ENCODE measurements at regions not wholly inside any gene's neighbourhood (a gene's known extent, or its start where the extent isn't known, plus 50 kb on each side); places are given as distances from the start of the nearest gene placed in this dataset.

GRCh38 chr6:40083141-40083920, 149.1 kb upstream of the MOCS1 start:
- no peaks in the 10 kb centered on the region for H3K79me2 ChIP-seq (ENCODE audit: low read length)
- H3K4me3 ChIP-seq (ENCODE audit: low read length): no peak overlapping the region
- H3K27me3 ChIP-seq (ENCODE audit: low read depth, low read length): no peaks in the 10 kb centered on the region
- 0 out of 2 replicates have a peak overlapping the region, but pooled peaks have one; percentile 10 for H3K4me2 ChIP-seq (ENCODE audit: low read length)
- 0 out of 2 replicates have a peak, but pooled peaks cover 5% of the 10 kb centered on the region for H3K9me3 ChIP-seq (ENCODE audit: insufficient read depth, low read length)
- TF ChIP-seq EZH2phosphoT487 (IDR thresholded peaks at IDR 0.05; ENCODE audit: low read depth) (no peak), CTCF (IDR thresholded peaks at IDR 0.05; ENCODE audit: low read depth, low read length) (no peak)
- H3K9ac ChIP-seq (ENCODE audit: low read length): no peak overlapping the region
- H4K20me1 ChIP-seq (ENCODE audit: insufficient read depth, low read length): no peaks in the 10 kb centered on the region
- 0 out of 2 replicates have a peak overlapping the region, but pooled peaks have one; percentile 16 for H3K27ac ChIP-seq (ENCODE audit: low read length)
- H2AFZ ChIP-seq (ENCODE audit: low read depth, low read length): no peak overlapping the region
- peaks cover 23% of the 10 kb centered on the region for H3K4me1 ChIP-seq (ENCODE audit: low read length)
- peaks cover 19% of the 10 kb centered on the region for H3K36me3 ChIP-seq (replicated peaks; ENCODE audit: low read depth, low read length)

GRCh38 chr6:40082278-40083043, 148.2 kb upstream of the MOCS1 start:
- no peak overlapping the region for H3K9ac ChIP-seq (ENCODE audit: low read length)
- peak overlapping the region; percentile 16; the same call in 1 of the 2 replicates for H2AFZ ChIP-seq (ENCODE audit: low read depth, low read length)
- H3K4me3 ChIP-seq (ENCODE audit: low read length): no peak overlapping the region
- H3K4me2 ChIP-seq (ENCODE audit: low read length): peak overlapping the region; percentile 10; the same call in 1 of the 2 replicates
- H3K79me2 ChIP-seq (ENCODE audit: low read length): no peaks in the 10 kb centered on the region
- 0 out of 2 replicates have a peak, but pooled peaks cover 5% of the 10 kb centered on the region for H3K9me3 ChIP-seq (ENCODE audit: insufficient read depth, low read length)
- H3K36me3 ChIP-seq (replicated peaks; ENCODE audit: low read depth, low read length): peaks cover 19% of the 10 kb centered on the region
- H3K4me1 ChIP-seq (ENCODE audit: low read length): peaks cover 23% of the 10 kb centered on the region
- no peak for TF ChIP-seq CTCF (IDR thresholded peaks at IDR 0.05; ENCODE audit: low read depth, low read length)
- TF ChIP-seq EZH2phosphoT487 (IDR thresholded peaks at IDR 0.05; ENCODE audit: low read depth): no peak
- H4K20me1 ChIP-seq (ENCODE audit: insufficient read depth, low read length): no peaks in the 10 kb centered on the region
- no peaks in the 10 kb centered on the region for H3K27me3 ChIP-seq (ENCODE audit: low read depth, low read length)
- peak overlapping the region; percentile 16; the same call in 1 of the 2 replicates for H3K27ac ChIP-seq (ENCODE audit: low read length)

- H3K4me3 ChIP-seq (ENCODE audit: low read length): no peak overlapping the region
- no peaks in the 10 kb centered on the region for H3K27me3 ChIP-seq (ENCODE audit: low read depth, low read length)
- no peak overlapping the region for H3K27ac ChIP-seq (ENCODE audit: low read length)
- no peaks in the 10 kb centered on the region for H3K79me2 ChIP-seq (ENCODE audit: low read length)
- H3K4me2 ChIP-seq (ENCODE audit: low read length): no peak overlapping the region
- H3K4me1 ChIP-seq (ENCODE audit: low read length): peaks cover 10% of the 10 kb centered on the region
- TF ChIP-seq CTCF (IDR thresholded peaks at IDR 0.05; ENCODE audit: low read depth, low read length): no peak
- TF ChIP-seq EZH2phosphoT487 (IDR thresholded peaks at IDR 0.05; ENCODE audit: low read depth): no peak
- no peak overlapping the region for H3K9ac ChIP-seq (ENCODE audit: low read length)
- H4K20me1 ChIP-seq (ENCODE audit: insufficient read depth, low read length): no peaks in the 10 kb centered on the region
- H3K36me3 ChIP-seq (replicated peaks; ENCODE audit: low read depth, low read length): peaks cover 6% of the 10 kb centered on the region
- no peak overlapping the region for H2AFZ ChIP-seq (ENCODE audit: low read depth, low read length)
- H3K9me3 ChIP-seq (ENCODE audit: insufficient read depth, low read length): no peaks in the 10 kb centered on the region
Measured at GRCh38 chr6:40077736-40078135, 143.5 kb upstream of the MOCS1 start.

GRCh38 chr6:40077315-40077714, 143.1 kb upstream of the MOCS1 start:
- Histone ChIP-seq H3K4me2 (ENCODE audit: low read length) (no peak overlapping the region), H3K9me3 (ENCODE audit: insufficient read depth, low read length) (no peaks in the 10 kb centered on the region), H3K79me2 (ENCODE audit: low read length) (no peaks in the 10 kb centered on the region), H3K36me3 (replicated peaks; ENCODE audit: low read depth, low read length) (peaks cover 5% of the 10 kb centered on the region), H3K9ac (ENCODE audit: low read length) (no peak overlapping the region), H3K4me1 (ENCODE audit: low read length) (peaks cover 6% of the 10 kb centered on the region), H2AFZ (ENCODE audit: low read depth, low read length) (no peak overlapping the region), H3K4me3 (ENCODE audit: low read length) (no peak overlapping the region), H3K27me3 (ENCODE audit: low read depth, low read length) (no peaks in the 10 kb centered on the region), H3K27ac (ENCODE audit: low read length) (no peak overlapping the region), H4K20me1 (ENCODE audit: insufficient read depth, low read length) (no peaks in the 10 kb centered on the region)
- TF ChIP-seq EZH2phosphoT487 (IDR thresholded peaks at IDR 0.05; ENCODE audit: low read depth) (no peak), CTCF (IDR thresholded peaks at IDR 0.05; ENCODE audit: low read depth, low read length) (no peak)
